WTC11 (cell line): ENCODE measurements at regions not wholly inside any gene's neighbourhood (a gene's known extent, or its start where the extent isn't known, plus 50 kb on each side); places are given as distances from the start of the nearest gene placed in this dataset.

Experiments
- ATAC-seq: fragments of 200-7000 bp; cut with Tn5 transposase; 2 replicates; pipeline ENCODE4 v1.10.0; 2021; ENCODE audit warnings: mild to moderate bottlenecking, moderate library complexity
- CTCF ChIA-PET: fragments of 300-600 bp; sonication (Branson Sonifier 250); formaldehyde crosslinking; loops from one replicate; lab custom pipeline; 2021; ENCODE audit warnings: antibody characterized with exemption; lab: Charles Lee
- POLR2A ChIA-PET: fragments of 350-600 bp; sonication (Branson Sonifier 250); formaldehyde crosslinking; loops from one replicate; lab custom pipeline; 2021; ENCODE audit warnings: antibody characterized with exemption; lab: Charles Lee
- DNase-seq: peaks from one replicate; pipeline ENCODE4 v3.0.0; 2021; ENCODE audit warnings: low spot score
- H3K27ac Mint-ChIP-seq: 2 replicates; pipeline ENCODE4 v1.8.0; 2021; ENCODE audit warnings: mixed read lengths
- H3K27me3 Mint-ChIP-seq: 2 replicates; pipeline ENCODE4 v1.8.0; 2021; ENCODE audit warnings: low read depth, mild to moderate bottlenecking, moderate library complexity, mixed read lengths
- H3K36me3 Mint-ChIP-seq: 2 replicates; pipeline ENCODE4 v1.8.0; 2021; ENCODE audit warnings: mixed read lengths
- H3K4me1 Mint-ChIP-seq: 2 replicates; pipeline ENCODE4 v1.8.0; 2022; ENCODE audit warnings: mixed read lengths
- H3K4me3 Mint-ChIP-seq: 2 replicates; pipeline ENCODE4 v1.8.0; 2021; ENCODE audit warnings: mild to moderate bottlenecking, moderate library complexity, mixed read lengths
- H3K9me3 Mint-ChIP-seq: 2 replicates; pipeline ENCODE4 v1.8.0; 2021; ENCODE audit warnings: mixed read lengths
- AFF4 ChIP-seq: sonication (generic); formaldehyde crosslinking; IDR thresholded peaks from 2 replicates; pipeline ENCODE4 v1.8.1; 2023; ENCODE audit warnings: mild to moderate bottlenecking, missing genetic modification reagents, borderline replicate concordance
- ATF6 ChIP-seq: sonication (generic); formaldehyde crosslinking; IDR thresholded peaks from 2 replicates; pipeline ENCODE4 v1.8.1; 2023; ENCODE audit warnings: mild to moderate bottlenecking, missing genetic modification reagents
- CREB1 ChIP-seq: sonication (generic); formaldehyde crosslinking; IDR thresholded peaks from 2 replicates; pipeline ENCODE4 v1.8.0; 2023; ENCODE audit warnings: mild to moderate bottlenecking, missing genetic modification reagents
- CREM ChIP-seq: sonication (generic); formaldehyde crosslinking; IDR thresholded peaks from 2 replicates; pipeline ENCODE4 v1.8.1; 2022; ENCODE audit warnings: mild to moderate bottlenecking, missing genetic modification reagents, moderate library complexity
- ELF4 ChIP-seq: sonication (generic); formaldehyde crosslinking; IDR thresholded peaks from 2 replicates; pipeline ENCODE4 v1.8.1; 2022; ENCODE audit warnings: low read depth, mild to moderate bottlenecking, moderate library complexity, missing genetic modification reagents
- HMGA2 ChIP-seq: fragments of 250-450 bp; sonication (Bioruptor Pico); IDR thresholded peaks from 2 replicates; pipeline ENCODE4 v1.4.0; 2021; ENCODE audit warnings: mild to moderate bottlenecking, moderate library complexity
- JUN ChIP-seq: sonication (generic); formaldehyde crosslinking; IDR thresholded peaks from 2 replicates; pipeline ENCODE4 v1.8.0; 2023; ENCODE audit warnings: mild to moderate bottlenecking, missing genetic modification reagents
- KAT7 ChIP-seq: sonication (generic); formaldehyde crosslinking; IDR thresholded peaks from 2 replicates; pipeline ENCODE4 v1.8.1; 2023; ENCODE audit warnings: missing genetic modification reagents, mild to moderate bottlenecking, borderline replicate concordance
- NFYB ChIP-seq: sonication (generic); formaldehyde crosslinking; conservative IDR thresholded peaks from 2 replicates; pipeline ENCODE4 v1.8.0; 2022; ENCODE audit warnings: low read depth, missing genetic modification reagents
- OVOL2 ChIP-seq: fragments of 250-450 bp; sonication (Bioruptor Pico); IDR thresholded peaks from 2 replicates; pipeline ENCODE4 v1.9.0; 2021; ENCODE audit warnings: mild to moderate bottlenecking, borderline replicate concordance
- PRRX2 ChIP-seq: fragments of 250-450 bp; sonication (Bioruptor Pico); IDR thresholded peaks from 2 replicates; pipeline ENCODE4 v1.8.0; 2021; ENCODE audit warnings: mild to moderate bottlenecking
- RORB ChIP-seq: fragments of 250-450 bp; sonication (Bioruptor Pico); IDR thresholded peaks from 2 replicates; pipeline ENCODE4 v1.9.0; 2021; ENCODE audit warnings: mild to moderate bottlenecking
- SP1 ChIP-seq: sonication (generic); formaldehyde crosslinking; conservative IDR thresholded peaks from 2 replicates; pipeline ENCODE4 v1.8.1; 2022; ENCODE audit warnings: missing genetic modification reagents
- TEAD1 ChIP-seq: sonication (generic); formaldehyde crosslinking; IDR thresholded peaks from 2 replicates; pipeline ENCODE4 v1.8.0; 2022; ENCODE audit warnings: mild to moderate bottlenecking, missing genetic modification reagents
- ZNF138 ChIP-seq: sonication (generic); formaldehyde crosslinking; conservative IDR thresholded peaks from 2 replicates; pipeline ENCODE4 v1.8.1; 2022; ENCODE audit warnings: mild to moderate bottlenecking, moderate library complexity, missing genetic modification reagents
- ZSCAN18 ChIP-seq: fragments of 250-450 bp; sonication (Bioruptor Pico); IDR thresholded peaks from 2 replicates; pipeline ENCODE4 v2.1.2; 2022; ENCODE audit warnings: mild to moderate bottlenecking, moderate library complexity
- TF ChIP-seq, protein P1 (sequence below): sonication (generic); formaldehyde crosslinking; IDR thresholded peaks from 2 replicates; pipeline ENCODE4 v1.8.0; 2023; ENCODE audit warnings: mild to moderate bottlenecking, missing genetic modification reagents
- TF ChIP-seq, protein P2 (sequence below): sonication (generic); formaldehyde crosslinking; IDR thresholded peaks from 2 replicates; pipeline ENCODE4 v1.8.0; 2023; ENCODE audit warnings: missing genetic modification reagents, mild to moderate bottlenecking, borderline replicate concordance

- no peaks in the 10 kb centered on the region for H3K36me3 Mint-ChIP-seq
- H3K27ac Mint-ChIP-seq, result no peak overlapping the region
- DNase-seq, result no peak
- ATAC-seq, result no peak
- no peaks in the 10 kb centered on the region for H3K9me3 Mint-ChIP-seq
- H3K4me3 Mint-ChIP-seq, result no peak overlapping the region
- TF ChIP-seq, protein P1, sequence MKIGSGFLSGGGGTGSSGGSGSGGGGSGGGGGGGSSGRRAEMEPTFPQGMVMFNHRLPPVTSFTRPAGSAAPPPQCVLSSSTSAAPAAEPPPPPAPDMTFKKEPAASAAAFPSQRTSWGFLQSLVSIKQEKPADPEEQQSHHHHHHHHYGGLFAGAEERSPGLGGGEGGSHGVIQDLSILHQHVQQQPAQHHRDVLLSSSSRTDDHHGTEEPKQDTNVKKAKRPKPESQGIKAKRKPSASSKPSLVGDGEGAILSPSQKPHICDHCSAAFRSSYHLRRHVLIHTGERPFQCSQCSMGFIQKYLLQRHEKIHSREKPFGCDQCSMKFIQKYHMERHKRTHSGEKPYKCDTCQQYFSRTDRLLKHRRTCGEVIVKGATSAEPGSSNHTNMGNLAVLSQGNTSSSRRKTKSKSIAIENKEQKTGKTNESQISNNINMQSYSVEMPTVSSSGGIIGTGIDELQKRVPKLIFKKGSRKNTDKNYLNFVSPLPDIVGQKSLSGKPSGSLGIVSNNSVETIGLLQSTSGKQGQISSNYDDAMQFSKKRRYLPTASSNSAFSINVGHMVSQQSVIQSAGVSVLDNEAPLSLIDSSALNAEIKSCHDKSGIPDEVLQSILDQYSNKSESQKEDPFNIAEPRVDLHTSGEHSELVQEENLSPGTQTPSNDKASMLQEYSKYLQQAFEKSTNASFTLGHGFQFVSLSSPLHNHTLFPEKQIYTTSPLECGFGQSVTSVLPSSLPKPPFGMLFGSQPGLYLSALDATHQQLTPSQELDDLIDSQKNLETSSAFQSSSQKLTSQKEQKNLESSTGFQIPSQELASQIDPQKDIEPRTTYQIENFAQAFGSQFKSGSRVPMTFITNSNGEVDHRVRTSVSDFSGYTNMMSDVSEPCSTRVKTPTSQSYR (CRISPR knock-in tag), result no peak
- no peak for TF ChIP-seq HMGA2
- TF ChIP-seq ZNF138 (CRISPR knock-in tag), result no peak
- no peak for TF ChIP-seq TEAD1 (CRISPR knock-in tag)
- no peak for TF ChIP-seq PRRX2
- no peak for TF ChIP-seq AFF4 (CRISPR knock-in tag)
- no peak for TF ChIP-seq CREM
- no peak for TF ChIP-seq ATF6
- TF ChIP-seq ZSCAN18 (CRISPR knock-in tag), result no peak
- TF ChIP-seq ELF4, result no peak
- no peak for TF ChIP-seq CREB1
- no peak for TF ChIP-seq KAT7 (CRISPR knock-in tag)
- H3K4me1 Mint-ChIP-seq, result no peaks in the 10 kb centered on the region
- POLR2A ChIA-PET, result no interaction called here
- H3K27me3 Mint-ChIP-seq, result no peaks in the 10 kb centered on the region
- CTCF ChIA-PET, result no interaction called here
Observed at GRCh38 chr6:92024110-92024509, 1395.2 kb downstream of the EPHA7 start.

- H3K27ac Mint-ChIP-seq, result no peak overlapping the region
- ATAC-seq (no peak), DNase-seq (no peak)
- H3K9me3 Mint-ChIP-seq, result no peaks in the 10 kb centered on the region
- H3K4me1 Mint-ChIP-seq, result no peaks in the 10 kb centered on the region
- no peak overlapping the region for H3K4me3 Mint-ChIP-seq
- CTCF ChIA-PET, result no interaction called here
- H3K27me3 Mint-ChIP-seq, result no peaks in the 10 kb centered on the region
- POLR2A ChIA-PET, result no interaction called here
- H3K36me3 Mint-ChIP-seq, result no peaks in the 10 kb centered on the region
- TF ChIP-seq HMGA2 (no peak), RORB (CRISPR knock-in tag) (no peak), SP1 (CRISPR knock-in tag) (no peak), ZSCAN18 (CRISPR knock-in tag) (no peak), ELF4 (no peak), NFYB (no peak), OVOL2 (CRISPR knock-in tag) (no peak), JUN (no peak)
- TF ChIP-seq, protein P2, sequence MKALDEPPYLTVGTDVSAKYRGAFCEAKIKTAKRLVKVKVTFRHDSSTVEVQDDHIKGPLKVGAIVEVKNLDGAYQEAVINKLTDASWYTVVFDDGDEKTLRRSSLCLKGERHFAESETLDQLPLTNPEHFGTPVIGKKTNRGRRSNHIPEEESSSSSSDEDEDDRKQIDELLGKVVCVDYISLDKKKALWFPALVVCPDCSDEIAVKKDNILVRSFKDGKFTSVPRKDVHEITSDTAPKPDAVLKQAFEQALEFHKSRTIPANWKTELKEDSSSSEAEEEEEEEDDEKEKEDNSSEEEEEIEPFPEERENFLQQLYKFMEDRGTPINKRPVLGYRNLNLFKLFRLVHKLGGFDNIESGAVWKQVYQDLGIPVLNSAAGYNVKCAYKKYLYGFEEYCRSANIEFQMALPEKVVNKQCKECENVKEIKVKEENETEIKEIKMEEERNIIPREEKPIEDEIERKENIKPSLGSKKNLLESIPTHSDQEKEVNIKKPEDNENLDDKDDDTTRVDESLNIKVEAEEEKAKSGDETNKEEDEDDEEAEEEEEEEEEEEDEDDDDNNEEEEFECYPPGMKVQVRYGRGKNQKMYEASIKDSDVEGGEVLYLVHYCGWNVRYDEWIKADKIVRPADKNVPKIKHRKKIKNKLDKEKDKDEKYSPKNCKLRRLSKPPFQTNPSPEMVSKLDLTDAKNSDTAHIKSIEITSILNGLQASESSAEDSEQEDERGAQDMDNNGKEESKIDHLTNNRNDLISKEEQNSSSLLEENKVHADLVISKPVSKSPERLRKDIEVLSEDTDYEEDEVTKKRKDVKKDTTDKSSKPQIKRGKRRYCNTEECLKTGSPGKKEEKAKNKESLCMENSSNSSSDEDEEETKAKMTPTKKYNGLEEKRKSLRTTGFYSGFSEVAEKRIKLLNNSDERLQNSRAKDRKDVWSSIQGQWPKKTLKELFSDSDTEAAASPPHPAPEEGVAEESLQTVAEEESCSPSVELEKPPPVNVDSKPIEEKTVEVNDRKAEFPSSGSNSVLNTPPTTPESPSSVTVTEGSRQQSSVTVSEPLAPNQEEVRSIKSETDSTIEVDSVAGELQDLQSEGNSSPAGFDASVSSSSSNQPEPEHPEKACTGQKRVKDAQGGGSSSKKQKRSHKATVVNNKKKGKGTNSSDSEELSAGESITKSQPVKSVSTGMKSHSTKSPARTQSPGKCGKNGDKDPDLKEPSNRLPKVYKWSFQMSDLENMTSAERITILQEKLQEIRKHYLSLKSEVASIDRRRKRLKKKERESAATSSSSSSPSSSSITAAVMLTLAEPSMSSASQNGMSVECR (CRISPR knock-in tag), result no peak
Observed at GRCh38 chr6:92023410-92023966, 1395.9 kb downstream of the EPHA7 start.
